ENCODE measurements at regions not wholly inside any gene's neighbourhood (a gene's known extent, or its start where the extent isn't known, plus 50 kb on each side); places are given as distances from the start of the nearest gene placed in this dataset.

GRCh38 chr4:119748853-119749252 is 120.2 kb upstream of the PDE5A start:
- intact Hi-C loops (cut with micrococcal nuclease) (no loop called here), dilution Hi-C loops (cut with MboI; ENCODE audit: extremely low pct_ligation_motif_present, low sequenced_read_pairs) (no loop called here)
- Histone ChIP-seq H3K9ac (replicated peaks; ENCODE audit: extremely low read depth, insufficient read depth, low read length) (no peak overlapping the region), H2AFZ (ENCODE audit: low read depth, low read length) (no peak overlapping the region), H4K20me1 (replicated peaks; ENCODE audit: control insufficient read depth, extremely low read depth, insufficient read depth, low read length) (no peaks in the 10 kb centered on the region), H3K4me3 (replicated peaks in 1 of 3; ENCODE audit: insufficient read depth in 1 of 3, low read depth in 1 of 3, low read length in 3 of 3) (no peak overlapping the region), H3K36me3 (ENCODE audit: control insufficient read depth in 2 of 2, extremely low read depth in 1 of 2, insufficient read depth in 2 of 2, low read length in 2 of 2) (no peaks in the 10 kb centered on the region), H3K27ac (ENCODE audit: insufficient read depth, low read depth, low read length) (no peak overlapping the region), H3K9me3 (replicated peaks; ENCODE audit: control insufficient read depth, insufficient read depth, low read length) (no peaks in the 10 kb centered on the region), H3K79me2 (ENCODE audit: control insufficient read depth, insufficient read depth, low read length) (no peaks in the 10 kb centered on the region), H3K4me1 (ENCODE audit: control insufficient read depth, extremely low read depth, insufficient read depth, low read length) (no peaks in the 10 kb centered on the region), H3K27me3 (ENCODE audit: control insufficient read depth in 2 of 2, insufficient read depth in 2 of 2, low read length in 2 of 2) (peaks cover 2 to 3% of the 10 kb centered on the region in 2 experiments), H3K9me1 (replicated peaks; ENCODE audit: control insufficient read depth, extremely low read depth, insufficient read depth, low read length) (no peaks in the 10 kb centered on the region), H3K4me2 (ENCODE audit: insufficient read depth, low read length) (no peak overlapping the region)
- ChIA-PET POLR2A (interaction anchor here (0.6 kb wide), 1 partner anchor 11 kb away, joined by 10 read pairs; no protein-coding TSS in a partner anchor), CTCF (no interaction called here)
- TF ChIP-seq POLR2A (IDR thresholded peaks at IDR 0.05; ENCODE audit: low read depth, low read length) (no peak), JUN (IDR thresholded peaks at IDR 0.05; ENCODE audit: borderline replicate concordance, insufficient read depth, insufficient read length, low read depth) (no peak), GATA2 (IDR thresholded peaks at IDR 0.05; ENCODE audit: insufficient read depth, insufficient read length, low read depth, low read length) (no peak), CTCF (IDR thresholded peaks at IDR 0.05; ENCODE audit: extremely low read depth in 1 of 2, insufficient read depth in 1 of 2, low read depth in 1 of 2, low read length in 2 of 2) (no peak), MYC (IDR thresholded peaks at IDR 0.05; ENCODE audit: low read depth, low read length) (no peak), EZH2 (IDR thresholded peaks at IDR 0.05; ENCODE audit: borderline replicate concordance, low read depth, low read length, severe bottlenecking) (no peak)
- TF ChIP-seq, protein P1, sequence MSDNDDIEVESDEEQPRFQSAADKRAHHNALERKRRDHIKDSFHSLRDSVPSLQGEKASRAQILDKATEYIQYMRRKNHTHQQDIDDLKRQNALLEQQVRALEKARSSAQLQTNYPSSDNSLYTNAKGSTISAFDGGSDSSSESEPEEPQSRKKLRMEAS (IDR thresholded peaks at IDR 0.05; ENCODE audit: insufficient read depth, insufficient read length) = no peak
- FAIRE-seq (no peak), DNase-seq (ENCODE audit: low read depth, low spot score) (no peak)
- no TSS peak for BruUV-seq (replicated peaks)
